Colon (tissue), 2 donors: ENCODE measurements at regions not wholly inside any gene's neighbourhood (a gene's known extent, or its start where the extent isn't known, plus 50 kb on each side); places are given as distances from the start of the nearest gene placed in this dataset.

Experiments
- FAIRE-seq: peaks from 2 replicates; lab custom pipeline; 2012; peaks lifted over from hg19 to GRCh38; lab: Jason Lieb, UNC
- donor health status: control.
- donor health status: control.

GRCh38 chr4:120525106-120525505 is 397.4 kb downstream of the PRDM5 start:
- no peak for FAIRE-seq

DNA sequence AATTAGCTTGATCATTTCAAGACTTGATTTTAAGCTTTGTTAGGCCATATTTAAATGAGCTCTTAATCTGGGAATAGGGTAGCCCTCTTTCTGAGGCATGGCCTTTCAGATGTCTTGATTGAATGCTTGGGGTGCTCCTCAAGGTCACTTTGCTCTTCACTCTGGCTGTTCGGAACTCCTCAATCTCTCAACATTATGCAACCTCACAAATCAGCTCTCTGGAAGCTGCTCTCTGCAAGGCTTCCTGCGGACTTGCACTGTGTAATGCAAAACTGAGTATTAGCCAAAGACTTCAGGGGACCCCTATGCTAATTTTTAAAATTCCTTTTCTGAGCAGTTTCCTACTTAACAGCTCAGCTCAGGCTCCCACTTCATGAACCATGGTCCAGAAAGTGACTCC is 398.3 kb downstream of the PRDM5 start:
- no peak for FAIRE-seq

GRCh38 chr4:120520761-120521160 is 401.8 kb downstream of the PRDM5 start:
- no peak for FAIRE-seq

DNA sequence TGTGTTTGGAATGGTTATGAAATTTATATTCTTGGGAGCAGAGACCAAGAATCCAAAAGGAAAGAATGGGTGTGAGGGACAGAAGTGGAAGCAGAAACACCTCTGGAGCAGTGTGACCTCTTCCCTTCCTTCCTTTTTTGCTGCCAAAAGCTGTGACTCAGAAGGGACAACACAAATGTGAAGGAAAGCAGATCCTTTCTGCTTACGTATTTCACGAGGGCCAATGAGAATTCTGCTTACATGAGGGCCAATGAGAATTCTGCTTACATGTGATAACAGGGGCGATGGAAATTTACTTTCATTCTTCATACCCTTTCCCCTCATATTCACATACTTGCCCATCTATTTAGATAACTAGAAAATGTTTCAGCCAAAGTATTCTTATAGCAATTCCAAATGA is 404.6 kb downstream of the PRDM5 start:
- FAIRE-seq, result no peak

DNA sequence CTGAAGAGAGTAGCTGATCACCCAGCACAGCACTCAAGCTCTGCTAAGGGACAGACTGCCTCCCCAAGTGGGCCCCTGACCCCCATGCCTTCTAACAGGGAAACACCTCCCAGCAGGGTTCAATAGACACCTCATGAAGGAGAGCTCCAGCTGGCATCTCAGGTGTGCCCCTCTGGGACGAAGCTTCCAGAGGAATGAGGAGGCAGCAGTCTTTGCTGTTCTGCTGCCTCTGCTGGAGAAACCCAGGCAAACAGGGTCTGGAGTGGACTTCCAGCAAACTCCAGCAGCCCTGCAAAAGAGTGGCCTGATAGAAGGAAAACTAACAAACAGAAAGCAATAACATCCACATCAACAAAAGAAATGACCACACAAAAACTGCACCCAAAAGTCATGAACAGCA is 412.8 kb downstream of the PRDM5 start:
- FAIRE-seq, result no peak

DNA sequence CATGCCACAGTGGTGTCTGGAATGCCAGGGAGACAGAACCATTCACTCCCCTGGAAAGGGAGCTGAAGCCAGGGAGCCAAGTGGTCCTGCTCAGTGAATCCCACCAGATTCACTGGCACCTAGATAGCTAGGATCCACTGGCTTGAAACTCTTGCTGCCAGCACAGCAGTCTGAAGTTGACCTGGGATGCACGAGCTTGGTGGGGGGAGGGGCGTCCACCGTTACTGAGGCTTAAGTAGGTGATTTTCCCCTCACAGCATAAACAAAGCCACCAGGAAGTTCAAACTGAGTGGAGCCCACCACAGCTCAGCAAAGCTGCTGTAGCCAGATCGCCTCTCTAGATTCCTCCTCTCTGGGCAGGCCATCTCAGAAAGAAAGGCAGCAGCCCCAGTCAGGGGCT is 413.3 kb downstream of the PRDM5 start:
- no peak for FAIRE-seq

GRCh38 chr4:120508036-120508435 is 414.5 kb downstream of the PRDM5 start:
- FAIRE-seq, result no peak

DNA sequence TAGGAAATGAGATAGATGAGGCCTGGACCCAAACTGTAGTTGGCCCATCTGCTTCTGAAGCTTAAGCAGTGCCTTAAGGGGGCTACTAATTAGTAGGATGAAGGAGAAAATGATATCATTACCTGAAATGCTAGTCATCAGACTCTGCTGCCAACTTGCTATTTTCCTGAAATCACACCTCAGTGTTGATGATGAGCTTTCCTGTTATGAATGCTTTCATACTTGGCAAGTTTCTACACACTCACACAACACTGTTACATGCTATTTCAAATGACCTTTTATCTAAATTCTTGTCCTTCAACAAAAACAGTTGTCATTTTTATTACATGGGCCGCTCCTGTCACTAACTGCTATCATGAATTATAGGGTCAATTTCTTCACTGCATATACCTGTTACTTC is 416.0 kb downstream of the PRDM5 start:
- no peak for FAIRE-seq

- FAIRE-seq, result no peak
Measured at GRCh38 chr4:120498678-120499077, 423.8 kb downstream of the PRDM5 start.

DNA sequence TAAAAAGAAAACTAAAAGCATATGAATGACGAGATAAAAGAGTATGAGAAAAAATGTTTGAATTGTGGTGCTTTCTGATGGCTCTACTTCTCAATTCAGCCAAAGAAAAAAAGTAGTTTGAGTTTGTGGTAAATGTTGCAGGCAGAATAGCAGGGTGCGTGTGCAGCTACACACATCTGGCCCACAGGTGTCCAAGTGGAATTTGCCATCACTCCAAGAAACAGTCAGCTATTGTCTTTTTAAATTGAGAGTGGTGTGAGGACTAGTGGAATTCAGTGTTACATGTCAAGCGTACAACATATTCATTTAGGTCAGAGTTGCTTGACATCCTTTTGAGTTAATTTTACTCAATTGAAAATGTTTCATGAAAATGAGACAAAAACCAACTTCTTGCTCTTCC is 424.8 kb upstream of the MAD2L1 start:
- FAIRE-seq, result no peak

DNA sequence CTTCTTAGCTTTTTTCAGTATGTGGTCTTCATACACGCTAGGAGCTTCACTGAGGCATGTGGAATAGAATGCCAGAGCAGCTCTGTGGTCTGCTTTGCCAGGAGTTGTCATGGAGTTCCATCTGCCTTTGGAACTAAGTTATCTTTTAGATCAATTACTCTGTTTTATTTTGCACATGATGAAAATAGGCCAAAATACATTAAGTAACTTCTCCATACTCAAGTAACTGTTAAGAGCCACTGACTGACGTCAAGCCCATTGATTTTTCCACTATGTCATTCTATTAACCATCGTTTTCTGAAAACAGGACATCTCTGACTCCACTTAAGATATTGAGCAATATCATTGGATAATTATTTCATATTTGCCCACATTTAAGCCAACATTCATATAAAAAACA is 415.1 kb upstream of the MAD2L1 start:
- no peak for FAIRE-seq

- no peak for FAIRE-seq
Measured at GRCh38 chr4:120472447-120473131, 405.9 kb upstream of the MAD2L1 start.

DNA sequence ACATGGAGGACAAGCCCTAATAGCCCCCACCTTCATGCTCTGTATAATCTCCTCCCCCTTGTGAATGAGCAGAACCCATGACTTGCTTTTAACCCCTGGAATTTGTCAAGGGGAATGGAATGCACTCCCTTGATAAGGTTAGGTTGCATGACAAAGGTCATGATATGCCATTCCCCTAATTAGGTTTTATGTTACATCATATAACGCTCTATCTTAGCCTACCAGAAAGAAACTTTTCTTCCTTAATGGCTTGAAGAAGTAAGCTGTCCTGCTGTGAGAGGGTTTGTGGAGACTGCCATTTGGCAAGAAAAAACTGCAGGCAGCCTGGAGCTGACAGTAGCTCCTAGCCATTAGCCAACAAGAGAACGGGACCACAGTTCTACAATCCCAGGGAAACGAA is 399.8 kb upstream of the MAD2L1 start:
- FAIRE-seq, result no peak

DNA sequence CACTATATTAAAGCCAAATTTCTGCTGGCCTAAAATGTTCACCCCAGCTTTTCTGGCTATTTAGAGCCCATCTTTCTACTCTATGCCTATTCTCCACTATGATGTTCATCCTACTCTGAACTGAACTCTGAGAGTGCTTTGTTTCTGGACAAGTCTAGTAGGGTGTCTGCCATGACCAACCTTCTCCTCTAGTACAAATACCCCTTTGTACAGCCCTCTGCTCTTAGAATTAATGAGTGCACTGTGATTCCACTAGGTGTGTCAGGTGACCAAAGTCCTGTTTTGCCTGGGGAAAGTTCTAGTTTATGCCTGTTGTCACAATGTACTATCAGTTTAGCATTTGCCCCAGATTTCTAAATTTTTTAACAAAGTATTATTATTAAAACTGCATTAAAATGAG is 388.1 kb upstream of the MAD2L1 start:
- no peak for FAIRE-seq

DNA sequence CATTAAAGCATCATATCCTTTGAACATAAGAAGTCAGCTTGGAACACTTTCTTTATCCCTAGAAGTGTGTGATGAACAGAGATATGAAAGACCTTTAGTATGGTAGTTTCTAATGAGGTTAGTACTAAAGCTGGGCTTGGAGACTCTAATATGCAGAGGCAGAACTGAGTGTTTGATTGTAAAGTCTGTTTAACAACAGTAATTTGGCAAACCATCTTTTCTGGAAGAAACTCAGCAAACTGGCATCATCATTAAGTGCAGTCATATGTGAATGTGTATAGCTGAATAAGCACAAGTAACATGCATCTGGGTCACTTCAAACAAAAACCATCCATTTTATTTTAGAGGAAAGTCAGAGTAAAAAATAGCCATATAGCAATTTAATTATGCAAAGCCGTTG is 385.9 kb upstream of the MAD2L1 start:
- FAIRE-seq, result no peak

DNA sequence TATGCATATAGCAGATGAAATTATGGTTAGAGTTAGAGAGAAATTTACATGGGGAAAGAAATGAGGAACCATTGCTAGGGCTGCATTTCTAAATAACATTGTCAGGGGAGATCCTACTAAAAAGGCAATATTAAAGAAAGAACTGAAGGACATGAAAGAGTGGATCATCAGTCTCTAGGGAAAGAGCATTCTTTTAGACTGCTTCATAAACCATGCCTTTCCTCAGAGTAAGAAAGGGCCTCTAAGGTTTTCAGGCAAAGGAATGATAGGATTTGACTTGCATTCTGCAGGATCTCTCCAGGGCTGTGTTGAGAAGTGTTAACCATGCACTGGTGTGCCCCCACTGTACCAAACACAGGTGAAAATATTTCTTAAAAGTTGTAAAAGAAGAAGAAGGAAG is 385.4 kb upstream of the MAD2L1 start:
- FAIRE-seq, result no peak

- FAIRE-seq, result no peak
Measured at GRCh38 chr4:120447774-120448173, 381.1 kb upstream of the MAD2L1 start.

DNA sequence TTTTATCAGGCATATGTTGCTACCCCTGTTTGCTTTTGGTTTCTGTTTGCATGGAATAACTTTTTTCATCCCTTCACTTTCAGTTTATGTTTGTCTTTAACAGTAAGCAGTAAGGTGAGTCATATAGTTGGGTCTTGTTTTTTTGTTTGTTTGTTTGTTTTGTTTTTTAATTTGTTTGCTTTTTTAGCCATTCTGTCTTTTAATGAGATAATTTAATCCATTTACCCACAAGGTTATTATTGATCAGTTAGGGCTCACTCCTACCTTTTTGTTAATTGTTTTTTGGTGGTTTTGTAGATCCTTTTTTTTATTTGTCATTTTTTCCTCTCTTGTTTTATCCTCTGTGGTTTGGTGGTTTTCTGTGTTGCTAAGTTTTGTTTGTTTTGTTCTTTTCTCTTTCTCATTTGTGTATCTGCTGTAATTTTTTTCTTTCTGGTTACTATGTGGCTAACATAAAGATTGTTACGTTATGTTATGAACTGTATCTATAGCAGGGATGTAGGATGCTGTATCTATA is 379.5 kb upstream of the MAD2L1 start:
- peak; percentile 61 for FAIRE-seq

DNA sequence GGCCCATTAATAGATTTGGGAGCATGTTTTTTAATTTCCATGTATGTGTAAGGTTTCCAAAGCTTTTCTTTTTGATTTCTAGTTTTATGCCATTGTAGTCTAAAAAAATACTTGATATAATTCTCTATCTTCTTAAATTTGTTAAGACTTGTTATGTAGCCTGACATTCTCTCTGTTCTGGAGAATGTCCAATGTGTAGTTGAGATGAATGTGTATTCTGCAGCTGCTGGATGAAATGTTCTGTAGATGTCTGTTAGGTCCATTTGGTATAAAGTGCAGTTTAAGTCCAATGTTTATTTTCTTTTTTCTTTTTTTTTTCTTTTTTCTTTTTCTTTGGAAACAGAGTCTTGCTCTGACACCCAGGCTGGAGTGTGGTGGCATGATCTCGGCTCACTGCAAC is 378.5 kb upstream of the MAD2L1 start:
- FAIRE-seq, result no peak

- FAIRE-seq, result no peak
Measured at GRCh38 chr4:120443116-120443515, 376.5 kb upstream of the MAD2L1 start.

GRCh38 chr4:120440730-120441129 is 374.1 kb upstream of the MAD2L1 start:
- no peak for FAIRE-seq

- no peak for FAIRE-seq
Measured at GRCh38 chr4:120435179-120435578, 368.5 kb upstream of the MAD2L1 start.

DNA sequence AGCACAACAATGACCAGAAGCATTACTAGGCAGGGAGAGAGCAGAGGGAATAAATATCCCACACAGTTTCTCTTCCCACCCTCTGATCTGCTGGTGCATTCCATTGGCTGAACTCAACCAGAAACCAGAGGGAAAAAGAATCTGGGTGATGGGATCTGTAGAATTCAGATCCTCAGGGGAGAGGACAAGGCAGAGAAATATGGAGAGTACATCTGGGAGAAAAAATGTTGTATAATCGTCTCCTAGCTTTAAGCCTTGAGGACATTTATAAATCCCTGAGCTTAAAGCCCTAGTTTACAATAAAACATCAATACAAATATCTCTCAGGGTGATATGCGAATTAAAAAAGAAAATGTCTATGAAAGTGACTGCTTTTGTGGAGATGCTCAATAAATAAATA is 368.1 kb upstream of the MAD2L1 start:
- FAIRE-seq, result no peak

- no peak for FAIRE-seq
Measured at GRCh38 chr4:120432301-120432860, 365.7 kb upstream of the MAD2L1 start.
